HCT116 (cell line): ENCODE measurements at regions not wholly inside any gene's neighbourhood (a gene's known extent, or its start where the extent isn't known, plus 50 kb on each side); places are given as distances from the start of the nearest gene placed in this dataset.

ENCODE experiments used
- ATAC-seq: fragments of 200-7000 bp; cut with Tn5 transposase; 2 replicates; pipeline ENCODE4 v1.9.1; 2020; ENCODE audit warnings: mild to moderate bottlenecking, moderate library complexity
- BruUV-seq: library from RNA; stranded (reverse); fragments of 400-500 nt; replicated peaks from 2 replicates; lab custom pipeline; 2021; lab: Mats Ljungman, UMichigan
- CTCF ChIA-PET: fragments of 300-600 bp; sonication (Branson Sonifier 250); formaldehyde crosslinking; loops from one replicate; lab custom pipeline; 2021; ENCODE audit warnings: antibody characterized with exemption; lab: Charles Lee
- POLR2A ChIA-PET: fragments of 300-600, 350-600 bp; sonication (Branson Sonifier 250); formaldehyde crosslinking; loops from one replicate; lab custom pipeline; 2021; ENCODE audit warnings: antibody characterized with exemption; lab: Charles Lee
- RAD21 ChIA-PET, 2 experiments: fragments of 300-600 bp; sonication (Branson Sonifier 250); formaldehyde crosslinking; loops; one replicate each; lab custom pipeline; 2023; ENCODE audit warnings: low total read pairs in 2 of 2; ENCODE audit not compliant: uncharacterized antibody in 2 of 2, unreplicated experiment in 2 of 2, low non-redundant PET in 1 of 2; lab: Charles Lee
- DNase-seq: peaks from one replicate; pipeline ENCODE4 v3.0.0-alpha.2; 2010; ENCODE audit warnings: low read depth, low spot score
- H2AFZ ChIP-seq: fragments of 200-600 bp; shearing (Covaris generic), sonication (generic); 2 replicates; pipeline ENCODE4 v1.6.1; 2017; ENCODE audit warnings: low read depth, mixed run types, mixed read lengths, antibody characterized with exemption, low read length; ENCODE audit not compliant: poor library complexity, severe bottlenecking
- H3K27ac ChIP-seq: 2 replicates; pipeline ENCODE4 v1.5.1; 2012; ENCODE audit warnings: low read depth, low read length
- H3K27me3 ChIP-seq: fragments of 200-600 bp; sonication (generic); 2 replicates; pipeline ENCODE4 v1.6.1; 2016; ENCODE audit warnings: mixed run types, low read length, mixed read lengths; ENCODE audit not compliant: insufficient read depth
- H3K36me3 ChIP-seq, 2 experiments: fragments of 200-500 bp in 1 of 2; fragments of 200-600 bp in 1 of 2; sonication (Bioruptor generic) in 1 of 2; sonication (generic) in 1 of 2; 2 replicates each; pipeline versions ENCODE4 v1.5.1 to v1.6.1; 2014 to 2016; ENCODE audit warnings: low read length in 2 of 2, inconsistent platforms in 1 of 2, mixed read lengths in 1 of 2, mixed run types in 1 of 2; ENCODE audit not compliant: insufficient read depth in 2 of 2, control insufficient read depth in 1 of 2
- H3K4me1 ChIP-seq, 2 experiments: fragments of 200-600 bp in 1 of 2; sonication (generic) in 1 of 2; 2 replicates each; pipeline versions ENCODE4 v1.5.1 to v1.6.1; 2012 to 2017; ENCODE audit warnings: low read length in 2 of 2, inconsistent platforms in 1 of 2, mild to moderate bottlenecking in 1 of 2, mixed read lengths in 1 of 2, mixed run types in 1 of 2, moderate library complexity in 1 of 2; ENCODE audit not compliant: insufficient read depth in 2 of 2, control insufficient read depth in 1 of 2
- H3K4me2 ChIP-seq: fragments of 200-600 bp; sonication (generic); 2 replicates; pipeline ENCODE4 v1.6.1; 2017; ENCODE audit warnings: mixed run types, low read length, mixed read lengths
- H3K4me3 ChIP-seq, 2 experiments: fragments of 200-600 bp in 1 of 2; sonication (generic) in 1 of 2; replicated peaks in 1 of 2; 2 replicates each; pipeline ENCODE4 v1.5.1; 2011 to 2016; ENCODE audit warnings: low read length in 2 of 2, control low read depth in 1 of 2, low read depth in 1 of 2, mild to moderate bottlenecking in 1 of 2, mixed read lengths in 1 of 2, mixed run types in 1 of 2
- H3K79me2 ChIP-seq: fragments of 200-600 bp; sonication (generic); 2 replicates; pipeline ENCODE4 v1.6.1; 2017; ENCODE audit warnings: mild to moderate bottlenecking, mixed run types, low read length, moderate library complexity, mixed read lengths; ENCODE audit not compliant: insufficient read depth
- H3K9ac ChIP-seq: fragments of 200-600 bp; sonication (generic); 2 replicates; pipeline ENCODE4 v1.6.1; 2016; ENCODE audit warnings: low read length, mixed read lengths
- H3K9me2 ChIP-seq: fragments of 200-600 bp; sonication (generic), shearing (Covaris generic); 2 replicates; pipeline ENCODE4 v1.6.1; 2017; ENCODE audit warnings: mixed run types, mild to moderate bottlenecking, moderate library complexity; ENCODE audit not compliant: insufficient read depth
- H3K9me3 ChIP-seq, 2 experiments: fragments of 200-500 bp in 1 of 2; fragments of 200-600 bp in 1 of 2; sonication (Bioruptor generic) in 1 of 2; sonication (generic) in 1 of 2; 2 replicates each; pipeline ENCODE4 v1.6.1; 2014 to 2017; ENCODE audit warnings: low read length in 2 of 2, mixed read lengths in 2 of 2, inconsistent platforms in 1 of 2, low read depth in 1 of 2, mild to moderate bottlenecking in 1 of 2, mixed run types in 1 of 2, moderate library complexity in 1 of 2; ENCODE audit not compliant: control insufficient read depth in 1 of 2, insufficient read depth in 1 of 2
- H4K20me1 ChIP-seq: fragments of 200-600 bp; sonication (generic), shearing (Covaris generic); 2 replicates; pipeline ENCODE4 v1.6.1; 2017; ENCODE audit warnings: mixed run types, mild to moderate bottlenecking, moderate library complexity; ENCODE audit not compliant: insufficient read depth
- CBX3 ChIP-seq: IDR thresholded peaks from 2 replicates; pipeline ENCODE4 v1.6.1; 2012; ENCODE audit warnings: low read depth
- EGR1 ChIP-seq: IDR thresholded peaks from 2 replicates; pipeline ENCODE4 v1.6.1; 2012; ENCODE audit warnings: low read depth
- ELF1 ChIP-seq: IDR thresholded peaks from 2 replicates; pipeline ENCODE4 v1.6.1; 2012; ENCODE audit warnings: low read depth, borderline replicate concordance
- JUND ChIP-seq: IDR thresholded peaks from 2 replicates; pipeline ENCODE4 v1.6.1; 2012
- MAX ChIP-seq: IDR thresholded peaks from 2 replicates; pipeline ENCODE4 v1.6.1; 2012
- POLR2AphosphoS5 ChIP-seq: IDR thresholded peaks from 2 replicates; pipeline ENCODE4 v1.6.1; 2011; ENCODE audit warnings: mild to moderate bottlenecking, low read depth, low read length, moderate library complexity
- SIN3A ChIP-seq: IDR thresholded peaks from 2 replicates; pipeline ENCODE4 v1.6.1; 2012; ENCODE audit warnings: low read depth
- SP1 ChIP-seq: IDR thresholded peaks from 2 replicates; pipeline ENCODE4 v1.6.1; 2012; ENCODE audit warnings: low read depth
- SRF ChIP-seq: IDR thresholded peaks from 2 replicates; pipeline ENCODE4 v1.6.1; 2012; ENCODE audit warnings: low read depth
- ZBTB33 ChIP-seq: IDR thresholded peaks from 2 replicates; pipeline ENCODE4 v1.6.1; 2011; ENCODE audit warnings: mild to moderate bottlenecking, low read length, moderate library complexity; ENCODE audit not compliant: insufficient replicate concordance; ENCODE audit errors: extremely low read depth
- ZNF274 ChIP-seq: fragments of 200-500 bp; sonication (Bioruptor generic); IDR thresholded peaks from 2 replicates; pipeline ENCODE4 v1.6.1; 2014; ENCODE audit warnings: mild to moderate bottlenecking, low read depth, low read length, inconsistent platforms
- intact Hi-C: fragments of 100-400 bp; cut with micrococcal nuclease; formaldehyde crosslinking; loops from 2 replicates; pipeline ENCODE4 v1.10.0; 2022

GRCh38 chr18:61236356-61237057 is 96.7 kb upstream of the CDH20 start:
- Histone ChIP-seq H3K9me2 (no peaks in the 10 kb centered on the region), H3K27ac (no peak overlapping the region), H3K36me3 (no peaks in the 10 kb centered on the region), H3K79me2 (no peaks in the 10 kb centered on the region), H3K4me1 (no peaks in the 10 kb centered on the region), H3K9ac (no peak overlapping the region), H3K4me3 (no peak overlapping the region), H3K27me3 (peaks cover 5% of the 10 kb centered on the region; the same call in 1 of the 2 replicates), H3K9me3 (no peaks in the 10 kb centered on the region), H4K20me1 (no peaks in the 10 kb centered on the region), H3K4me2 (no peak overlapping the region), H2AFZ (no peak overlapping the region)
- TF ChIP-seq CBX3 (no peak), SRF (no peak)
- ATAC-seq (no peak), DNase-seq (no peak)
- CTCF ChIA-PET, result no interaction called here
- POLR2A ChIA-PET, result no interaction called here
- no TSS peak for BruUV-seq
- RAD21 ChIA-PET, result no interaction called here
- intact Hi-C loops, result no loop called here

GRCh38 chr18:61237529-61237928 is 95.7 kb upstream of the CDH20 start:
- Histone ChIP-seq H3K4me1 (no peaks in the 10 kb centered on the region), H3K4me2 (no peak overlapping the region), H3K36me3 (no peaks in the 10 kb centered on the region), H3K27me3 (peaks cover 10% of the 10 kb centered on the region; the same call in 1 of the 2 replicates), H3K27ac (no peak overlapping the region), H4K20me1 (no peaks in the 10 kb centered on the region), H3K9me3 (no peaks in the 10 kb centered on the region), H3K9me2 (no peaks in the 10 kb centered on the region)
- CTCF ChIA-PET, result no interaction called here
- no peak for ATAC-seq
- TF ChIP-seq MAX (no peak), ZBTB33 (no peak), SIN3A (no peak), POLR2AphosphoS5 (no peak), EGR1 (no peak), JUND (no peak), ELF1 (no peak), ZNF274 (no peak), SRF (no peak), SP1 (no peak)
- TF ChIP-seq, all 23 proteins: peak for 0
- intact Hi-C loops, result no loop called here
- H3K79me2 ChIP-seq, result no peaks in the 10 kb centered on the region
- RAD21 ChIA-PET, result no interaction called here
- POLR2A ChIA-PET, result no interaction called here
- DNase-seq, result no peak
- H3K4me3 ChIP-seq, result no peak overlapping the region
- H3K9ac ChIP-seq, result no peak overlapping the region
- BruUV-seq, result no TSS peak
- no peak overlapping the region for H2AFZ ChIP-seq
